ENCODE measurements at regions not wholly inside any gene's neighbourhood (a gene's known extent, or its start where the extent isn't known, plus 50 kb on each side); places are given as distances from the start of the nearest gene placed in this dataset.

GRCh38 chr13:87889254-87889653 lies 218.1 kb downstream of the SLITRK5 start:
- TF ChIP-seq POLR2A (IDR thresholded peaks at IDR 0.05) (no peak), POLR2AphosphoS5 (IDR thresholded peaks at IDR 0.05) (no peak), CTCF (IDR thresholded peaks at IDR 0.05) (no peak)

Data from prostate gland (tissue), 2 donors.